ENCODE measurements at regions not wholly inside any gene's neighbourhood (a gene's known extent, or its start where the extent isn't known, plus 50 kb on each side); places are given as distances from the start of the nearest gene placed in this dataset.

DNA sequence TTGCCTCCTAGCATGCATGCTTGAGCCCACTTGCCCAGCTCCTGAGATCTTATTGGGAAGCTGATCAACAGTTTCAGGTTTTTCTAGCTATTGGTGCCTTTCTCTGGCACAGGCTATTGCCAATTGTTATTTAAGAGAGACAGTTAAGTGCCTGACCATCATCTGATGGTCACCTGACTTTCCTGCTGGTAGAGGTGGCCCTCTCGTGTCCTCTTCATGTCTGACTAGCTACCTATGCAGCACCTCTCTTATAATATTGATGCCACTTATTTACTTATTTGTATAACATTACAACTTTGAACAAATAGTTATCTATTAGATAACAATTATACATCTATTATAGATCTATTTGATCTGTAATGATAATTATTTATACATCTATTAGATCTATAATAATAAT, 205.9 kb upstream of the SEMA3D start:
- TF ChIP-seq RFX5 (IDR thresholded peaks at IDR 0.05; ENCODE audit: low read depth, low read length) (no peak), TRIM28 (IDR thresholded peaks at IDR 0.05) (no peak), ZZZ3 (IDR thresholded peaks at IDR 0.05) (no peak)
- TF ChIP-seq, protein P1, sequence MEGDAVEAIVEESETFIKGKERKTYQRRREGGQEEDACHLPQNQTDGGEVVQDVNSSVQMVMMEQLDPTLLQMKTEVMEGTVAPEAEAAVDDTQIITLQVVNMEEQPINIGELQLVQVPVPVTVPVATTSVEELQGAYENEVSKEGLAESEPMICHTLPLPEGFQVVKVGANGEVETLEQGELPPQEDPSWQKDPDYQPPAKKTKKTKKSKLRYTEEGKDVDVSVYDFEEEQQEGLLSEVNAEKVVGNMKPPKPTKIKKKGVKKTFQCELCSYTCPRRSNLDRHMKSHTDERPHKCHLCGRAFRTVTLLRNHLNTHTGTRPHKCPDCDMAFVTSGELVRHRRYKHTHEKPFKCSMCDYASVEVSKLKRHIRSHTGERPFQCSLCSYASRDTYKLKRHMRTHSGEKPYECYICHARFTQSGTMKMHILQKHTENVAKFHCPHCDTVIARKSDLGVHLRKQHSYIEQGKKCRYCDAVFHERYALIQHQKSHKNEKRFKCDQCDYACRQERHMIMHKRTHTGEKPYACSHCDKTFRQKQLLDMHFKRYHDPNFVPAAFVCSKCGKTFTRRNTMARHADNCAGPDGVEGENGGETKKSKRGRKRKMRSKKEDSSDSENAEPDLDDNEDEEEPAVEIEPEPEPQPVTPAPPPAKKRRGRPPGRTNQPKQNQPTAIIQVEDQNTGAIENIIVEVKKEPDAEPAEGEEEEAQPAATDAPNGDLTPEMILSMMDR (IDR thresholded peaks at IDR 0.05 in 2 of 3, conservative IDR thresholded peaks at IDR 0.05 in 1 of 3; ENCODE audit: insufficient read depth in 2 of 3, low read depth in 1 of 3, low read length in 3 of 3), result no peak
- TF ChIP-seq, protein P2, sequence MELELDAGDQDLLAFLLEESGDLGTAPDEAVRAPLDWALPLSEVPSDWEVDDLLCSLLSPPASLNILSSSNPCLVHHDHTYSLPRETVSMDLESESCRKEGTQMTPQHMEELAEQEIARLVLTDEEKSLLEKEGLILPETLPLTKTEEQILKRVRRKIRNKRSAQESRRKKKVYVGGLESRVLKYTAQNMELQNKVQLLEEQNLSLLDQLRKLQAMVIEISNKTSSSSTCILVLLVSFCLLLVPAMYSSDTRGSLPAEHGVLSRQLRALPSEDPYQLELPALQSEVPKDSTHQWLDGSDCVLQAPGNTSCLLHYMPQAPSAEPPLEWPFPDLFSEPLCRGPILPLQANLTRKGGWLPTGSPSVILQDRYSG (tag; conservative IDR thresholded peaks at IDR 0.05; ENCODE audit: low read depth), result no peak

Data from K562 (cell line).